Hepatocyte (in vitro differentiated cells): ENCODE measurements at regions not wholly inside any gene's neighbourhood (a gene's known extent, or its start where the extent isn't known, plus 50 kb on each side); places are given as distances from the start of the nearest gene placed in this dataset.

Source experiments
- EZH2 ChIP-seq: fragments of 200-600 bp; sonication (generic); IDR thresholded peaks from 2 replicates; pipeline ENCODE4 v1.6.1; 2016; ENCODE audit warnings: antibody characterized with exemption, mild to moderate bottlenecking, borderline replicate concordance
- EZH2phosphoT487 ChIP-seq: fragments of 200-600 bp; sonication (generic); IDR thresholded peaks from one replicate; pipeline ENCODE4 v1.6.1; 2018; ENCODE audit warnings: antibody characterized with exemption, mild to moderate bottlenecking, low read depth, moderate library complexity; ENCODE audit not compliant: unreplicated experiment, severe bottlenecking
- TF ChIP-seq, protein P1 (sequence below): fragments of 200-600 bp; sonication (generic); IDR thresholded peaks from 2 replicates; pipeline ENCODE4 v1.5.1; 2016; ENCODE audit warnings: antibody characterized with exemption, mild to moderate bottlenecking; ENCODE audit not compliant: poor library complexity

DNA sequence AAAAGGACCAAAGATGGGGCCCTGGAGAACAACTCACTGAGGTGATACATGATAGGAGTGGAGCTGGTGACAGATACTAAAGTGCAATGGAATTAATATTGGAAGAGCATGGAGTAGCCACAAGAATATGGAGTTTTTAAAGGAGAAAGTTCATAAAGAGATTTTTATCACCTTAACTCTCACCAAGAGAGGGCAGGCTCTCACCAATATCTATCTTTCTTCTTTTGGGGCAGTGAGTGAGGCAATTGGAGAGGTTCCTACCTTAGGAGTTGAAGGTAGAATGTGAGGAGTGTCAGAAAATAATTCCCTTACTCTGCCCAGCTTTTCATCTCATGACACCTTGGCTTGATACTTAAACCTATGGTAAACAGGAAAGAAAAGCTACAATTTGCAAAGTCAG, 233.7 kb upstream of the CWC22 start:
- TF ChIP-seq, protein P1, sequence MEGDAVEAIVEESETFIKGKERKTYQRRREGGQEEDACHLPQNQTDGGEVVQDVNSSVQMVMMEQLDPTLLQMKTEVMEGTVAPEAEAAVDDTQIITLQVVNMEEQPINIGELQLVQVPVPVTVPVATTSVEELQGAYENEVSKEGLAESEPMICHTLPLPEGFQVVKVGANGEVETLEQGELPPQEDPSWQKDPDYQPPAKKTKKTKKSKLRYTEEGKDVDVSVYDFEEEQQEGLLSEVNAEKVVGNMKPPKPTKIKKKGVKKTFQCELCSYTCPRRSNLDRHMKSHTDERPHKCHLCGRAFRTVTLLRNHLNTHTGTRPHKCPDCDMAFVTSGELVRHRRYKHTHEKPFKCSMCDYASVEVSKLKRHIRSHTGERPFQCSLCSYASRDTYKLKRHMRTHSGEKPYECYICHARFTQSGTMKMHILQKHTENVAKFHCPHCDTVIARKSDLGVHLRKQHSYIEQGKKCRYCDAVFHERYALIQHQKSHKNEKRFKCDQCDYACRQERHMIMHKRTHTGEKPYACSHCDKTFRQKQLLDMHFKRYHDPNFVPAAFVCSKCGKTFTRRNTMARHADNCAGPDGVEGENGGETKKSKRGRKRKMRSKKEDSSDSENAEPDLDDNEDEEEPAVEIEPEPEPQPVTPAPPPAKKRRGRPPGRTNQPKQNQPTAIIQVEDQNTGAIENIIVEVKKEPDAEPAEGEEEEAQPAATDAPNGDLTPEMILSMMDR = peak; percentile 36
- TF ChIP-seq EZH2phosphoT487 = no peak
- TF ChIP-seq EZH2 = no peak
